ENCODE measurements at regions not wholly inside any gene's neighbourhood (a gene's known extent, or its start where the extent isn't known, plus 50 kb on each side); places are given as distances from the start of the nearest gene placed in this dataset.

- TF ChIP-seq CTCF (conservative IDR thresholded peaks at IDR 0.05 in 1 of 2, IDR thresholded peaks at IDR 0.05 in 1 of 2; ENCODE audit: extremely low read depth in 1 of 2, insufficient read depth in 1 of 2, low read depth in 1 of 2, low read length in 2 of 2) (no peak), EZH2 (IDR thresholded peaks at IDR 0.05; ENCODE audit: borderline replicate concordance, low read length) (no peak)
These were observed 182.1 kb downstream of the SCG2 start for GRCh38 chr2:223420048-223420447.

Data from mammary epithelial cell (primary cell).